ENCODE measurements at regions not wholly inside any gene's neighbourhood (a gene's known extent, or its start where the extent isn't known, plus 50 kb on each side); places are given as distances from the start of the nearest gene placed in this dataset.

- TF ChIP-seq CTCF (IDR thresholded peaks at IDR 0.05) (no peak), POLR2A (IDR thresholded peaks at IDR 0.05) (no peak)
Observed at GRCh38 chr2:217402761-217403383, 543.0 kb upstream of the TNP1 start.
